Adrenal gland (tissue), 5 donors: ENCODE measurements at regions not wholly inside any gene's neighbourhood (a gene's known extent, or its start where the extent isn't known, plus 50 kb on each side); places are given as distances from the start of the nearest gene placed in this dataset.

Experiments
- CTCF ChIP-seq, 6 experiments: fragments of 450-650 bp in 4 of 6; fragments of 200-600 bp in 2 of 6; sonication (generic) in 1 of 6; IDR thresholded peaks; 1 replicate in 5 of 6; 2 replicates in 1 of 6; pipeline versions ENCODE4 v1.5.1 to v1.8.0; 2016 to 2021; ENCODE audit warnings: antibody characterized with exemption in 6 of 6, mild to moderate bottlenecking in 2 of 6, moderate library complexity in 1 of 6
- POLR2A ChIP-seq, 2 donors: fragments of 450-650 bp; IDR thresholded peaks; one replicate each; pipeline ENCODE4 v1.6.1; 2017; ENCODE audit warnings: antibody characterized with exemption in 2 of 2, mild to moderate bottlenecking in 2 of 2, moderate library complexity in 1 of 2
- donor health status: DM: no; HTN: no; CAD: no.

DNA sequence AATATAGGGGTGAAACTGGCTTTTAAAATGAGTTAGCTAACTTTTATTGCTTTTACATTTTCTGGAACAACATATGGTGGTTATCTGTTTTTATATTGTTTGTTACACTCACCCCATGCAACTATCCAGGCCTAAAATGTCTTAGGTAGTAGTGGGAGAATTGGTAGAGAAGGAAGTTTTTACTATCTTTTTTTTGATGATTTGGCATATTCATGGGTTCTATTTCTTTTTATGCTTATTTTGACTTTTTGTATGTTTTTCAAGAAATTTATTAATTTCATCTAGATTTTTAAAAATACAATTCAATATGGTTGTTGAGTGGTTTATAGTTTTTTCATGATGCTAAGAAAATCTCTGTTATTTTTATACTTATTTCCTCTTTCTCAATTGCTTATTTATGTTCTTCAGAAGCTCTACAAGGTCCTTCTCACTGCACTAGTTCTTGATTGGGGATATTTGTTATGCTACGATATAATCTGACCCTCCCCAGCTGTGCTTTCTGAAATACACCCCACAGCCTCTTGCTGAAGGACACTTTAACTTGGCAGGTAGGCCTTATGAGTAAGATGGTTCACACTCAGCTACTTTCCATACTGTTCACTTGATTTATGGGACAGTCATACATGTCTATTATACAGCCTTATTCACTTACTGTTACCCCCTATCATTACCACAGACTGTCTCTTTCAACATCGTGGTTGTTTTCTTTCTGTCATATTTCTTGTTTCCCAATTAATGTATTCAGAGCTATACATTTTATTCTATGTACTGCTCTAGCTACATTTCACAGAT, 431.2 kb downstream of the METTL15 start:
- TF ChIP-seq CTCF (IDR thresholded peaks at IDR 0.05): no peak
- no peak for TF ChIP-seq POLR2A (IDR thresholded peaks at IDR 0.05)
